Activated CD4-positive, alpha-beta T cell treated with anti-CD3 and anti-CD28 coated beads, Interleukin-2, amount 50 U/mL, for 4 hours (primary cell): ENCODE measurements at regions not wholly inside any gene's neighbourhood (a gene's known extent, or its start where the extent isn't known, plus 50 kb on each side); places are given as distances from the start of the nearest gene placed in this dataset.

ENCODE experiments used
- DNase-seq, 2 experiments: peaks; one replicate each; pipeline ENCODE4 v3.0.0-alpha.2; 2020

DNA sequence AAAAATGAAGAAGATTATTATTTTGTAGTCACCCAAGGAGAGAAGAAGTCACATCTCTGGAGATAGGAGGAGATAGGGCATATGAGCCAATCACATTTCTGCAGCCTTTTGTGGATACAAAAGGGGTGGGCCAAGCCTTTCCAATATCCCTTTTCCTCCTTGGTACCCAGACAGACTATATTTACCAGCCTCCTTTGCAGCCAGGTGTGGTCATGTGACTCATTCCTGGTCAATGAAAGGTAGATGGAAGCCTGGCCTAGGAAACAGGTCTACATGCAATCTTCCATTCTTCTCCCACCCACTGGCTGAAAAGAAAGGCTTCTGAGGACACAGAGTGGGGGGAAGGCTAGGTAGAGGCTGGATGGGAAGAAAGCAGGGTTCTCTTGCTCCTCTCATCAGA is 58.1 kb upstream of the ERG start:
- no peak for DNase-seq

DNA sequence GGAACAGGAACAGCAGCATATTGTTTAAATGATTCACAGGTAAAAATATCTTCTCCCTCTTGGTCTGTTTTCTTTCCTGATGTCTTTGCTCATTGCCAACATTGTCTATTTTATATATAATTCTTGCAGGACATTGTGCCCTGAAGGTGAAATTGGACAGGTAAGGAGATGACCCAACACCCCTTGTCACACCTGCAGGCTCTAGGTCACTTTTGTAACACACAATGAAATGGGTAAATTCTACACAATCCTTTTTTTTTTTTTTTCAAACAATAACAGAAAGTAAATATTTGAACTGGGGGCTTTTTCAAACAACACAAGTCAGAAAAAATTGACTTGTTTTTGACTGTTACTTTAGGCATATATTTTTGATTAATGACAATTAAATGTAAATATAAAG is 62.9 kb upstream of the ERG start:
- no peak for DNase-seq

DNA sequence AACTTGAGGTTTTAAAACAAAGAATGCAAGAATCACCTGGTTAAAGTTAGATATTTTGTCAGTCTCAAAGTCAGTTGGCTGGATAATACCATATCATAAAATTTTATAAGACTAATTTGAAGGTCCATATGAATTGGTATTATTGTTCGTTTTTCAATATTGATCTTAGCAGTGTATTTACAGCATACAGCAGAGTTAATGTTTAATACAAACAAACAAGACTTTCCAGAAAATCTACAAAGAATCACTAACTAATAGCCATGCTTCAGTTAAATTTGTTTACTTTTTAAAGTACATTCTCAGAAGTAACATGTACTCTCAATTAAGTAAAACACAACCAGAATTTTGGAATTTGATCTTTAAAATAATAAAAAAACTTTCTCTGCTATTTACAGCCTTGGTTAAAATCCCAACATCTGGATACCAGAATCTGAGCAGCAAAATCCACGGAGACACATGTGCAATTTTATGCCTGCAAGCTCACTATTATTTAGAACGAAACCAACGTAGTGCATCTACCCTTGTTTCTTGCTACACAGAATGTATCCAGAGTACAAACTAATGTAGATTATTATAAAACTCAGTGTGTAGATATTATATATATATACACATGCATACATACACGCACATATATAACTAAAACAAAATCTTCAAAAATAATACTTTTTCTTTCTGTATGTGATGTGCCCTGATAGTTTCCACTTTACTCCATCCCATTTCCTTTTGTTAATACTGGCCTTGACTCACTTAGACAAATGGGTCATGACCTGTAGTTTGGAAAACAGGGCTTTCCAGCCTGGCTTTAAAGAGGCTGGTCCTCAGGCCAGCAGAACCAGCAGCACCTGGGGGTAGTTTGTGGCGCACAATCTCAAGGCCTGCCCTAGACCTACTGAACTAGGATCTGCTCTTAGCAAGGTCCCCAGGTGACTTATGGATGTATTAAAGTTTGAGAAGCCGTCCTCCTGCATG is 63.6 kb upstream of the ERG start:
- DNase-seq: no peak

DNA sequence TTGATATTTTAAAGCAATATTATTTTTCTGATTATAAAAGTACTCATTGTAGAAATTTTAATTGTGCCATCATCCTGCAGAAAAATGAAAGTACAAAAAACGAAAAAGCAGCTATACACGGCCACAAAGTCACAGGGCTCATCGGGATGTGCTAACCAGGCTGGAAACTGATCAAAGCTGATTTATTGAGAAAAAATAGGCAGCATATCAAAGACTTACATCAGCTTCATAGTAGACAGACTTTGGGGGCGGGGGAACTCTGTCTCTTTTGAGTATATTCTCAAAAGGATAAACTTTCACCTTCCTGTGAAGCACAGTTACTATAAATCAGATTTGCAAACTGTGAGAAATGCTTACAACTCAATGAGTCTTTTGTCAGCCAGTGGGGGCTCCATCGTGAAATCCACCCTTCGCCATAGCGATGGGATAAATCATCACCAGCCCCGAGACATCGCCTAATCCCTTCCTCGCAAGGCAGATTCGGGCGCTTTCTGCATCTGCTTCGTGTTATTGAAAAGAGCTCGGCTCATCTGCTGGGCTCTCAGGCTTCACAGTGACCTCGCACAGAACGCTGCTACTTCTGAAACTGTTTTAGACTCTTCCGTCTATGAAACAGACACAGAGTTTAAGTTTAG is 69.2 kb upstream of the ERG start:
- DNase-seq: no peak

DNA sequence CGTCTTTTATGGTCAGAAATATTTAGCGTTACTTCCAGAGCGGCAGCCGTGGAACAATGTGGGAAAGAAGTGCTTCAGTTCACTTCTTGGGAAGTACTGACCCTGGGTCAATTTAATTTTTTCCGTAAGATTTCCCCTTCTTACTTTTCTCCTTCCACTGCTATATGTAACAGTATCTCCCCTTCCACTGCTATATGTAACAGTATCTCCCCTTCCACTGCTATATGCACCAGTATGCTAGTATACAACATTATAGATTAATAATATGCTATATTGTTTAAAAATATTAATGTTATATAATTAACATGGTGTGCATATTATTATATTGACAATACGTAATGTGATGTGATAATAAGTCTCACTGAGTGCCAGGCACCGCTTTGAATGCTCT is 69.7 kb upstream of the ERG start:
- DNase-seq: no peak

DNA sequence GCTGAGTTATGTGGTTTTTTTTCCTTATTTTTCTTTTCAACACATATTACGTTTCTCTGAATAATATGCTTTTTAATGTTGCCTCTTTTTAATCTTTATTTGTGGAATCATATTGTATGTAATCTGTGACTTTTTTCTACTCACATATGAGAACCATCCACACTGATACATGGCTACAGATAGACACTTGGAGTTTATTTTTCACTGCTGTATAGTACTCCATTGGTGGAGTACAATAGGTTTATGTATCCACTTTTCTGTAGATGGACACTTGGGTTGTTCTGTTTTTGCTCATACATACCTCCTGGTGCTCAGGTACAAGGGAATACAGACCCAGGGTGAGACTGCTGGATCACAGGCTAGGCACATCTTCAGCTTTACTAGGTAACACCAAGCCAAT is 71.5 kb upstream of the ERG start:
- no peak for DNase-seq

DNA sequence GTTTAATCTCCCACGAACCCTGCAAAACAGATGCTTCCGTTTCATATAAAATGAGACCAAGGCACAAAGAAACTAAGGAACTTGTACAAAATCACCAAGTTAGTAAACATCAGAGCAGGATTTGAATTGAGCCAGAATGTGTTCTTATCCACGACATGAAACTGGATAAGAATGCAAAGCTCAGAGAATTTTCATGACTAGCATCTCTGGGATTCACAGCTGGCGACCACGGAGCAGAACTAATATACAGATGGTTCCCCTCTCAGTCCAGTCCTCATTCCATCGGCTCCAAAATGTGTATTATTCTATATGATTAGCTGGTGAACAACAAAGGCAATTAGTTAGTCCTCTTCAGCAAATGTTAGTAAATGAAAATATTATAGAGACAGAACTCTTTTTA is 72.3 kb upstream of the ERG start:
- no peak for DNase-seq

DNA sequence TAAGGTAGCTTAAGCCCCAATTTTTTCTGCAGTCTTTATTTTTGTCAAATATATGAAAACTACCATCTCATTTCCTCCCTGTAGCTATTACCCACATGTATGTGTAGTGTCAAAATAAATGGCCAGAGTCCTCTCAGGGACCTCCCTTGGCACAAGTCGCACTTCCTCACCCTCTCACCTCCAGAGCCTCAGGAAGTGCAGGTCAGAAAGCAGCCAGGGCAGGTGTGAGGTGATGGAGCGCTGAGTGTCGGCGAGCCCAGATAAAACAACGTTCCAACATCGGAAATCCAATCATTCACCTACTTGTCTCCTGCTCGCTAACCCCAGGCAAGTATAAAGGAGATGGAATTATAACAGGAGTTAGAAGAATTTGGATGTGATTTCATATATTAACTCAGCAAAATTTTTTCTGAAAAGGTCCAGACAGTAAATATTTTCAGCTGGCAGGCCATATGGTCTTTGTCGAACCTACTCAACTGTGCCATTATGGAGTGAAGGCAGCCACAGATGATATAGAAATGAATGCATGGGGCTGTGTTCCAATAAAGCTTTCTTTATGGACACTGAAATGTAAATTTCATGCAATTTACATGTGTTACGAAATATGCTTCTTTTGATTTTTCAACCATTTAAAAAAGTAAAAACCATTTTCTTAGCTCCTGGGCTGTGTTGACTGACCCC is 76.8 kb upstream of the ERG start:
- DNase-seq: no peak

DNA sequence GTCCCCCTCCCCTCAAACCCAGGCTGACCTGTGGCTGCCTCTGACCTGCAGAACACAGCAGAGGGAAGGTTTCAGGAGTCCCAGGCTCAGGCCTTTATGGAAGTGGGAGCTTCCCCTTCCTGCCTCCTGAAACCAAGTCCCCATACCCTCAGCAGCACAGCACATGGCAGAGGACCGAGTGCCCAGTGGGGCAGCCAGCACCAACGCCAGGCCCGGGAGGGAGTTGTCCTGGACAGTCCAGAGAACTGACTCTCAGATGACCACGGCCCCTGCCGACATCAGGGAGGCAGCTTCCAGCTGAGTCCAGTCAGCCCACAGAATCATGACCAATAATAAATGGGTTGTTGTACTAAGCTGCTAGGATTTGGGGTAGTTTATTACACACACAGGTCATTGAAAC is 79.6 kb upstream of the ERG start:
- no peak for DNase-seq

DNA sequence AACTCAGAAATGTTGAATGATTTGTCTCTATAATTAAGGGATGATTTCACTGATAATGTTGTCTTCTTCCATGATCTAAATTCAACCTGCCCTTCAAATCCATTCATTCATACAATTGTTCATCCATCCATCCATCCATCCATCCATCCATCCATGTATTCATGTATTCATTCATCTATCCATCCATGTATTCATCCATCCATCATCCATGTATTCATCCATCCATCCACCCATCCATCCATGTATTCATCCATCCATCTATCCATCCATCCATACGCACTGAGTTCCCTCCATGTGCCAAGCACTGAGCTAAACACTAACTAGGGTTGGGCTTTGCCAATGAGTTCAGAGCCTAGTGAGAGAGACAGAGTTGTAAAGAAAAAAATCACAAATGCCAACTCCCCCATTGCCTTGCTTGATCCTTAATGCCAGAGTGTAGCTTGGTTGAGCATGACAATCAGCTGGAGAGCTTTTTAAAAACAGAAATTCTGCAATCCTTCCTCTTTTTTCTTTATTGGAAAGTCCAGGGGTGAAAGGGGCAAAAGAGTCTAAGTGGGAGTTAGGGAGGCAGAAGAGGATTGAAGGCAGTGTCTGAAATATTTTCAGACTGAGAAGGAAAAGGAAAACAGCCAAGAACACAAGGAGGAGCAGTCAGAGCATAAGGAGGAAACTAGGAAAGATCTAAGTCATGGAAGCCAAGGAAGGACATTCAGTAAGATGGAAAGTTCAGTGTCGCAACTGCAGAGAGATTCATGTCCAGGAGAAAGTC is 92.4 kb upstream of the ERG start:
- DNase-seq: no peak

DNA sequence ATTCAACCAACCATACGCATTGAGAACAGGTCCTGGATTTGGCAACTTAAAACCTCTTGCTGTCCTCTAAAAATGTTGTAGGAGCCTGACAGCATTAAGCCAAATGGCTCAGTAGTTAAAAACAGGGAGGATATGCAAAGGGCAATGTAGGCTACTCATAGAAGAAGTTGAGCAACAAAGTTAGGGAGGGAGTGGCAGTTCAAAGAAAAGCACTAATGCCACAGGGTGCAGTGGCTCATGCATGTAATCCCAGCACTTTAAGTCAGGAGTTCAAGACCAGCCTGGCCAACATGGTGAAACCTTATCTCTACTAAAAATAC is 92.9 kb upstream of the ERG start:
- no peak for DNase-seq

DNA sequence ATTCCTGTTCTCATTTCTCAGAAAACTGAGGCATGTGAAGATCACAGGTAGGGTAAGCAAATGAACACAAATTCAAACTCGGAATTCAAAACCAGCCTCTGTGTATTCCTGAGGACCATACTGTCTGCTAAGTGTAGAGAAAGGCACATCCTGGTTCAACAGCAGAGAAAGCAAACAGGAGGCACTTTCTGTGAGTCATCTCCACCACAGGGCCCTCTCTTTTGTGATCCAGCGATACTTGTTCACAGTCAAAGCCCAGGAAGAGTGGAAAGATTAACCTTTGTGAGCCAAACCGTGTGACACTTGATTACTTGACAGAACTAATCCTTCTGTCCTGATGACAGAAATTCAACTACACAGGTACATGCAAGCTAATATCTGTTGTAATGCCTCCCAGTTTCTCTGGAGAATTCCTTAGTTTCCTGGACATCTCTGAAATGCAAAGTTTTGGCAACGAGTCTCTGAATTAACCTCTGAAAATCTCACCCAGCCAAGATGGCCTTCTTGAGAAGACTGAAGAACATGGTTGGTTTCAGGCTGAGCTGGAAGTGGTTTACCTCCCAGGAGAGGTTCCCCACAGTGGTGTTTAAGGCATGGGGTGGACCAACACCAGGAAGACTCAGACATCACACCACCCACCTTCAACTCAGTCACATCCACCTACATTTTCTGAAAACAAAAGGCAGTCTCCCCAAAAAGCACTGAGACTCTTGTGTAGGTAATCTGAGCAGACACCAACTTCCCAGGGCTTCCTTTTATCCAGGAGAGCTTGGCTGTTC is 98.2 kb upstream of the ERG start:
- no peak for DNase-seq

DNA sequence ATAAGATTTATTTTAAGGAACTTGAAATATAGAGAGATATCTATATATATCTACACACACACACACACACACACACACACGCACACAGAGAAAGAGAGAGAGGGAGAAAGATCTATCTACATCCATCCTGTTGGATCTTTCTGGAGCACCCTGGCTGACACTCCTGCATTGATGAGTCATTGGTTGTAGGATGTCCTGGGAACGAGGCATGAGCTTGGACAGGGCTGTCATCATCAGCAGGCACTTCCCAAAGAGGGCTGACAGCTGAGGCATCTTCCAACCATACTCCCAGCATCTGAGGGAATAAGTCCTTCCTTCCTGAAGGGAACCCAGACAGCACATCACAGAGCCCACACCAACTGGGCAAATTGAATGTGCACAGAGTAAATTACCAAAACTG is 99.1 kb upstream of the ERG start:
- DNase-seq: no peak

DNA sequence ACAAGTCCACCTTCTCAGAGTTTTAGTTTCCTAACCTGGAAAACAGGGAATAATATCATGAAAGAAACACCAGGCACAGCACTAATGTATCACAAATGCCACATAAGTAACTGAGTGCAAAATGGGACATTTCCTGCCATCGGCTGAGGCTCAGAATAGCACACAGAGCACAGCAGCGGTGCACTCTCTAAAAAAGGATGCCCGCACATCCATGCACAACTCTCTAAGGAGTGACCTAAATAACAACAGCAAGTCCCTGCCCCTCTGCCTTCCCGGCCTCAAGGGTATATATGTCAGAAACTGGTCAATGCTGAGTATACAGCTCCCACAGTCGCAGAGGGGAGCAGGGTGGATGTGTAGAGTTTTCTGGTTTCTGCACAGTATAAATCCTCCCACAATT is 100.1 kb upstream of the ERG start:
- DNase-seq: no peak

DNA sequence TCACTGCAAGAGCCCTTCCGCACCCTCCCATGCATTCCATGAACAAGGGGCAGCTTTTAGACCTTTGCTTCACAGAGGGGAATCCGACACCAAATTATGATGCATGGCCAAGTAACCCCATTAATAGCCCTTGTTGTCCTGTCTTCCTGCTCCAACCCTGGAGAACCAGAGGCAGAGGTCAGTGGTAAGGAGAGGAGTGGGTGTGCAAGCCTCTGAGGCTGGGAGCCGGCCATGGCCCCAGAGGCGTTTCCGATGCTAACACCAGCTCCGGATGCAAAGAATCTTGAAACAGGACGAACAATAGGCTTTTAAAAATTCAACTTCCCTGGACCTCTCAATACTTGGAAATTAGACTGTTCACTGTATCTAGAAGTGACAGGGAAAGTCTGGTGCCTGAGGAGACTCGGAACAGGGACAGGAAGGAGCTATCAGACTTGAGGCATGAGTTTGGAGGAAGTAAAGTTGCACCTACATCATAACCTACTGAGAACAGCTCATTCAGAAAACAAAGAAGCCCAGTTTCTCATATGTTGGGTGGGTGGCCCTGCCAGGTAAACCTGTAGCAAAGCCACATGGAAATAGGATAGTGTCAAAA is 101.2 kb upstream of the ERG start:
- no peak for DNase-seq

DNA sequence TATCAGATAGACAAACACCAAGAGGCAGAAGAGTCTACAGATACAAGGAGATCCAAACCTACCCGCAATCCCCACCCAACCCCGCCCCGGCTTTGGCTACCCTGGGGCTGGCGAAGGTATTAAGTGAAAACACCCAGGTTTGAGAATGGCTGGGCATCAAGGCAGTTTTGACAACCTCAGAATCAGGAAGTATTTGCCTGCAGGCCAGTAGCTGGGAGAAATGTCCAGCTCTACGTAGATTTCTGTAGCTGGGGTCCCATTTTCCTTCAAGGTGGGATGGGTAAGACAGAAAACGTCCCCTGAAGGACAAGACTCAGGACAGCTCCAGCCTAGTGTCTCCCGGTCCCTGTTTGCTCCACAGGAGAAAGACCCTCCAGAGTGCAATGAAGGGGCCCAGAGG is 101.8 kb upstream of the ERG start:
- no peak for DNase-seq

DNA sequence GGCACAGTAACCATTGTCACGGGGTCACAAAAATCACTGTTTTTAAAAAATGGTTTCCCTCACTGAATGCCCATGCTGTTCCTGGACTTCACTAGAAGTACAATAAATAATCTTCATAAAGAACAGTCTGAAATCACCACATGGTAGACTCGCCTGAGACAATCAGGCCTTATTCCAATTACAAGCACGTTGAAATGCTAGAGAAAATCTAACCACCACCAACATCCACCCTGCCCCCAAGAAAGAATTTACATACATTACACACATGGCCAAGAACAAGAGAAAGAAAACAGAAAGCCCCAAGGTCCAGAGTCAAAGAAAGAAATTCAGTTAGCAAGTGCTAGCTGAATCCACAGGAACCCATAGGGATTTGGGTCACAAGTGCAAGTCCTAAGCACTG is 107.0 kb upstream of the ERG start:
- no peak for DNase-seq

DNA sequence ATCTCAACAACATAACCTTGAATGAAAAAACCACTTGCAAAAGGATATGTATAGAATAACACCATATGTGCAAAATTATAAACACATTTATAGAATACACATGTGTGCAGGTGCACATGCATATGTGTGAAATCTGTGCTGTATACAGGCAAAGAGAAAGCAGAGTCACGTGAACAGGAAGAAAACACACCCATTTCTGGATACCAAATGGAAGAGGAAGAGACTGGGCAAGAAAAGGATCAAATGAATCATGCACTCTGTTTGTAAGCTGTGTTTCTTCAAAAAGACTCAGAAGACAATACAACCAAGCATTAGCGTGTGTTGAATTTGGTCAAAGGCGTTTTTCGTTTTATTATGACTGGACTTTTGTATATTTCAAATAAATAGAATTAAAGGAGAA is 111.3 kb upstream of the ERG start:
- DNase-seq: no peak

DNA sequence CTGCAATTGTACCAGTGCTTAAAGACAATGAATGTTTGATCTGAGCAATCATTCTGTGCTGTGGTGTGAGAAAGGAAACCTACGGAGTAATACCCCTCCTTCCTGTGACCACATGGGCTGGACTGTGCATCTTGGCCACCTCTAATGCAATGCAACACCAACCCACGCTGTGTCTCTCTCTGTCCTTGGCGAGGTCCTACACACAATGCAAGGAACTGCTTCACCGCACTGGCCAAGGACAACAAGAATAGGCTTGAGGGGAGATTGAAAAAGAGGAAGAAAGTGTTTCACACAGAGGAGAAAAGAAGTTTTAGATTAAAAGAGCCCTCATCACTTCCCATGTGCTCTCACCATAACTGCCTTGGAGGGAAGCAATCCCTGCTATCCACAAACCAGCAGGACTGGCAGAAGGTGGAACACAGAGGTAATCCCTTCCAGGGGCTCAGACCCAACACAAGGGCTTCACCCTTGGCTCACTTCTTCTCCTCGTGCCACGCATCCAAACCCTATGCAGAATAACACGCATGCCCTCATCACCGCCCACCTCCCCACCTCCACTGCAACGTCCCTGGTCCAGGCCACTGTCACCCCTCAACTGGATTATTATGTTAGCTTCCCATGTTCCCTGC is 112.5 kb upstream of the ERG start:
- DNase-seq: no peak

DNA sequence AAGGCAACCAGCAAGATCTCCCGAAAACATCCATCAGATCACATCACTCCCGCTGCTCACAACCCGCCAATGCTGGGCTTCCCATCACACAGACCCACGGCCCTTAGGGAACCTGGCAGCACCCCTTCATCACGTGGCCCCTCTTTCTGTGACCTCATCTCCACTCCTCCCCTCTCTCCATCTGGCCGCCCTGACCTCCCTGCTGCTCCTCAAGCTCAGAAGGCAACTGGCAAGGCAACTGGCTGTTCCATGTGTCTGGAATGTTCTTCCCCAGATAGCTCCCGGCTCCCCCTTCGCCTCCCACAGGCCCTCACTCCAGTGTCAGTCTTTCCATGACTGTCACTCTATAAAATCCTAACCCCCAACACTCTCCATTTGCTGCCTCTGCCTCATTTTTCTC is 113.0 kb upstream of the ERG start:
- no peak for DNase-seq

DNA sequence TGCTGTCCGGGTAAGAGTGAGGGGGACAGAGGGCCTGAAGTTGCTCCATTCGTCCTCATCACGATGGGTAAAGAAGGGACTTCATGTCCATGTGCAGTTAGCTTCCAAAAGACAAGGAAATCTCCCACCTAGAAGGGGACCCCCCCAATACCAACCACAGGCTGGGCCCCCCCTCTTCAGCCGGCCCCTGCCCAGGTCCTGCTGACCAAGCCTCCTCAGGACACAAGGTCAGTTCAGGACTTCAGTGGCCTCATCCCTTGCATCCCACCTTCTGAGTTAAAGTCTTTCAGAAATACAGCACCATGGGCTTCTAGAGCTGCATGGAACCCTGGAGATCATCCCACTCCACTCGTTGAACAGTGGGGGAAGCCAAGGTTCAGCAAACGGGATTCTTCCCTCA is 115.4 kb upstream of the ERG start:
- DNase-seq: no peak

DNA sequence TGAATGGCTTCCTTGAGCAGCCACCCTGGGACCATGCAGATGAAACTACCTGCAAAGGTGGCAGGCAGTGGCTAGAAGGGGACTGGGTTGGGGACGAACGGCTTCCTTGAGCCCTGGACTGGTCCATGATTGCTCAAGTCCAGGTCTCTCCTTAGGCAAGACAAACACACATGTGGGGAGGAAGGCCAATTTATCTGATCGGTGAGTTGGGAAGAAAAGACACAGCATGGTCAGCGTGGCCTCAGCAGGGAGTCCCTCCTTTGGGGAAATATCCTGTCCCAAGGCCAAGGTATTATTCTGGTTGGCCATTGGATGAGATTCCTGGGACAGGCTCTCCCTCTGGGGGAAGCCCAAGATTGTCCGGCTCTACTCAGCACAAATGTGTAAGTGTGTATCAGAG is 116.3 kb upstream of the ERG start:
- no peak for DNase-seq
